Lung microvascular endothelial cell (primary cell): ENCODE measurements at regions not wholly inside any gene's neighbourhood (a gene's known extent, or its start where the extent isn't known, plus 50 kb on each side); places are given as distances from the start of the nearest gene placed in this dataset.
"Not testable (repeated sequence)": the region's sequence is repeated elsewhere in the genome, so short reads cannot be mapped to it uniquely, and the experiment has no call there.

ENCODE experiments used
- DNase-seq, 2 donors: peaks; one replicate each; pipeline versions ENCODE4 v3.0.0 to v3.0.0-alpha.2; 2010; ENCODE audit warnings: low read depth in 2 of 2

DNA sequence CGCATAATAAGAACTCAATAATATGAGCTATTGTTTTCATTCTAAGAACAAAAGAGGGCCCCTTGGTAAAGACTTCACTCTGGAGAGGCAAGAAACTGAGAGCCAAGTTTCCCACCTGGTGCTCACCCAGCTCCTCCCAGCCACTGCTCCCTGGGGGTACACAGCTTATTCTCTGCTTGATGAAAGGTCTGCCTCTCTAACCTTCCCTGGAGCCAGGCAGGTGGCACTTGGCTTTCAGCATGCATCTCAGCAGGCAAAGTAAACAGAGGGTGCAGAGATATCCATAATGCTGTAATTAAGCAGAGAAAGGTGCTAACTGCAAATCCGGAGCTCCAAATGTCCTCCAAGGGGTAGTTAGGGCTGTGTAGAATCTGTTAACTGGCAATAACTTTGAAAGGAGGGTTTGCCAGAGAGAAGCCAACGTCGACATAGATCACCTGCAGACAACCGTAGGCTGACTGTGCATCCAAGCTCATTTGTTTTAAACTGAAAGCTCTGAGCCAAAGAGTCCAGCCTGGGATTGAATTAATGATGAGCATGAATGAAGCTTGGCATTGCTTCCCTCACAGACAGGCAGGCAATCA, 159.6 kb upstream of the PROK2 start:
- DNase-seq: no peak

DNA sequence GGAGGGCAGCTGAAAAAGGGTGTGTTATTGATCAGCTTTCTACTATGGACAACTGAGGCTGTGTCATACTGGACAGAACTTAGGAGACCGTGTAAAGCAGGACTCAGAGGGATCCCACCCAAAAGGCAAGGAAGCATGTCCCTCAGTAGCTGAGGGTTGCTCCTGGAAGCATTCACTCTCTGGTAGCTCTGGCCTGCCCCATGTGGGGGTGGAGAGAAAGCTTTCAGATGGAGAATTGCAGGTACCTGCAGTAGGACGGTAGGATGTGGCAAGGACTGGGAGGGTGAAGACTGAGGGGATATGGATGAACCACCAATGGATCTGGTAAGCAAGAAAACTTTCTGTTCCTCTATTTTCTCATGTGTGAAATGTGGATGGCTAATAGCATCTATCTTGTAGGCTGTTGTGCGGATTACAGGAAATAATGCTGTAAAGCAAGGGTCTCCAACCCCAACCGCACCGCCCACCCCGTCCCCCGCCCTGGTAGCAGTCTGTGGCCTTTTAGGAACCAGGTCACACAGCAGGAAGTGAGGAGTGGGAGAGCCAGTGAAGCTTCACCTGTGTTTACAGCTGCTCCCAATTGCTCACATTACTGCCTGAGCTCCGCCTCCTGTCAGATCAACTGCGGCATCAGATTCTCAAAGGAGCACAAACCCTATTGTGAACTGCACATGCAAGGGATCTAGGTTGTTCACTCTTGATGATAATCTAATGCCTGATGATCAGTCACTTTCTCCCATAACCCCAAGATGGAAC, 157.7 kb upstream of the PROK2 start:
- DNase-seq: no peak

DNA sequence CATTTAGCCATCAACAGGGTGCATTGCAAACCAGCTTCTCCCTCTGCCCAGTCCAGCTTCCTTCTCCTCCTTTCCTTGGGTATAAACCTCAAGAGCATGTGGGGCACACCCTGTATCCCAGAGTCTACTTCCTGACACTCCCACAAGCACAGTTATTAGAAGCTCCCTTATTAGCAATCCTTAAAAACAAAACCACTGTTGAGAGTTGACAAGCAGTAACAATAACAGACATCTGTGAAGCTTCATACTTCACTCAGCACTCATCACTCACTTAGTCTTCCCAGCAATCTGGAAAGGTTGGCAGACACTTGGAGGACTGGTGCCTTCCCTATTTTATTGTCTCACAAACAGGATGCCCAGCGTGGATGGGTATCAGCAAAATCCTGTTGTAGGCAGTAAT, 155.5 kb upstream of the PROK2 start:
- DNase-seq: no peak

DNA sequence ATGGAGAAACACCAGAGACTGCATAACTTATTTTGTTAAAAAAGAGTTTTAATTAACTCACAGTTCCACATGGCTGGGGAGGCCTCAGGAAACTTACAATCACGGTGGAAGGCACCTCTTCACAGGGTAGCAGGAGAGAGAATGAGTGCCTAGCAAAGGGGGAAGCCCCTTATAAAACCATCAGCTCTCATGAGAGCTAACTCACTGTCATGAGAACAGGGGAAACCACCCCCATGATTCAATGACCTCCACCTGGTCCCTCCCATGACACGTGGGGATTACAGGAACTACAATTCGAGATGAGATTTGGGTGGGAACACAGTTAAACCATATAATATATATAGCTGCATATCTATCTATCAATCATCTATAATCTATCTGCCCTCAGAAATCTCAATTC, 153.1 kb upstream of the PROK2 start:
- DNase-seq: not testable (repeated sequence)

DNA sequence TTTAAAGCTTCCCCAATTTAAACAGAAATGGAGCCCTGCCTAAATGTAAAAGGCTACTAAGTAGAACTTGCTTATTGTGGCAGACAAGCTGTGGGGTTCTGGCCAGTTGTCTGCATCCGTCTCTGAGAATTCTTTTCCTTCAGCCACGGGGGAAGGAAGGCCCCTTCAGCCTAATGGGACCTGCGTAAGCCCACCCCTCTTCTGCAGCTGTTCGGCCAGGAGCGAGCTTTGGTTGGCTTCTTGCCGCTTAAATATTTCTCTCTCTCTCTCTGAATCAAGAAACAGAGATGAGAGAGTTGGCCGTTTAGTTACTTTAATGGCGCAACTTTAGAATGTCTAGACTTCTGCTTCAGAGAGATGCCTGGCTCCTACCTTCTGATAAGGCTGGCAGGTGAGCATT, 151.7 kb upstream of the PROK2 start:
- DNase-seq: no peak

DNA sequence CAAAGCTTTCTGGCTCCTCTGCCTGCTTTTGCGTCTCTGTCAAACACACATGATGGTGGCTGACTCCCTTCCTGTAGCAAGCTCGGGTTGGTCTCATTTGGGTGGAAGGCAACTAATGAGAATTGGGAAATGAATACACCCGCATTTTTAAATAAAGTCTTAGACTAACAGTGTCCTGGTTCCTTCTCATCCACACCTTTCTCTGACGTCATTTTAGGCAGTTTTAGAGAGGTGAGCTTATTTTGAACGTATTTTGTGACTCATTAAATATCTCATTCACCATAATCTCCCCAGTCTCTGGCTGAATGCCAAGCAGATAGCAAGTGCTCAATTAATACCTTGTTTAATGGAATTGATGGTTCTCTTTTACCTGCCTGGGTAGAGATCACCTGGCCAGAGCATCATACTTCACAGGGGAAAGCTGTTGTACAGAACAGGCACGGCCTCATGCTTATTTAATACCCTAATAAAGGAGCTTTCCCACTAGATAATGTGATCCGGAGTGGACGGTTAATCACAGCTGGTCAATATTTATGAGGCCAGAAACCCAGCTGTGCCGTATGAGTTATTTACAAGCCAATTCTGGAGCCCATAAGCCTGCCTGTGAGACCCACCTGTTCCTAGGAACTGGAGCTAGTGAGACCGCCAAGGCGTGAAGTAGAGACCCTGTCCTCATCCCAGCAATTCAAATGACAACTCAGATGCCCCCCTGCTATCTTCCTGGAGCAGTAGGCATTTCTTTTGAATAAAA, 149.7 kb upstream of the PROK2 start:
- DNase-seq: no peak

DNA sequence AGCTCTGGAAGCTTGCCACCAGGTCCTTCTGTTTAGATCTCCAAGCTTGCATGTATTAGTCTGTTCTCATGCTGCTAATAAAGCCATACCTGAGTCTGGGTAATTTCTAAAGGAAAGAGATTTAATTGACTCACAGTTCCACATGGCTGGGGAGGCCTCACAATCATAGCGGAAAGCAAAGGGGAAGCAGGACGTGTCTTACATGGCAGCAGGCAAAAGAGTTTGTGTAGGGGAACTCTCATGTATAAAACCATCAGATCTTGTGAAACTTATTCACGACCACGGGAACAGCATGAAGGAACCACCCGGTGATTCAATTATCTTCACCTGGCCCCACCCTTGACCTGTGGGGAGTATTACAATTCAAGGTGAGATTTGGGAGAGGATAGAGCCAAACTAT, 147.0 kb upstream of the PROK2 start:
- no peak for DNase-seq

DNA sequence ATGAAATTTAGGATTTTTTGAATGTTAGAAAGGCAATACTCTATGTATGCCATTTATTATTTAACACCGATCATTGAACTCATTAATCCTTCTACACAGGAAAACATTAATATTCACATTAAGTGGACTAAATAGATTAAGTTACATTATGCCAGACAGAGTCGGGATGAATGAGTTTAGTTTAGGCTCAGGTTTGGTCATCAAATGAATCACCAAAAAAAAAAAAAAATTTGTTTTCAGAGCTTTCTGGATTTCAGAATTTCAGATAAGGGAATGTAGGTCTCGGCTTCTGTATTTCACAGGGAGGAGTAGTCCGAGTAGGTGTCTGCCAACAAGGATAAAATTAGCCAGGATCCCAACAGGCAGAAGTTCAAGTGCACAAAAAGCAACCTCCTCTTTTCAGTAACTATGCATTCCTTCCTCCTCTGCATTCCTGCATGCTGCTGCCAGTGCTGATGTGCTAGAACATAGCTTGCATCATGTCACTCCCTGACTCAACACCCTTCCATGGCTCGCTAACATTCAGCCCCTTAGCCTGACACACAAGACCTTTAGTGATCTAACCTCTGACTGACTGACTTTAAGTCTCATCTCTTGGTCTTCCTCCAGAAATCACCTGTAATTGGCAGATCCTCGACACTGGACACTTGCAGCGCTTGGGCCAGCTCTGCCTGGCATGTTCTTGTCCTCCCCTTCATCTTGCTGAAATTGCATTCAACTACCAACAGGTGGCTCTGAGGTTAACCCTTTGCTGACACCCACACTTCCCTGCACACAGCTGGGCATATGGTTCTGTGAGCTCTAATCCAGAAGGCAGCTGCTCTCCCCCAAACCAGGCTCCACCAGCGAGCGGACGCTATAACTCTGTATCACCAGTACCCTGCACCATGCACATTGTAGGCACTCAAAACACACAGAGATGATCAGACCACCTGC, 145.4 kb upstream of the PROK2 start:
- DNase-seq: peak; percentile 2 to 29

DNA sequence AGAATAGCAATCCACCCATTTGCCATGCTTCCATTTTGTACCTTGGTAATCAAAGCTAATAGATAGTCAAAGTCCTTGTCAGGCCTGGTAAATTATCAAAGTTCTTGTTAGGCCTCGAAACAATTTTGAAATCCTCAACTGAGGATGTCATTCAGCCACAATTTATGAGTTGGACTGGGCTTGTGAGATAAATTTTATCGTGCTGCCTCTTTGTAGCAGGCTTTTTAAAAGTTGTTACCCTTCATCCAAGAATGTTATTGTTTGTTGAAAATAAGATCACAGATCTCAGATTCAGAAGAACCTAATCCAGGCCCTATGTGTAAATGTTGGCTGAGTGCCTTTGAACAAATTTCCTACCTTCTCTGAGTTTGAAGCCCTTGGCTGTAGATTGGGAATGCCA, 143.3 kb upstream of the PROK2 start:
- DNase-seq: no peak

DNA sequence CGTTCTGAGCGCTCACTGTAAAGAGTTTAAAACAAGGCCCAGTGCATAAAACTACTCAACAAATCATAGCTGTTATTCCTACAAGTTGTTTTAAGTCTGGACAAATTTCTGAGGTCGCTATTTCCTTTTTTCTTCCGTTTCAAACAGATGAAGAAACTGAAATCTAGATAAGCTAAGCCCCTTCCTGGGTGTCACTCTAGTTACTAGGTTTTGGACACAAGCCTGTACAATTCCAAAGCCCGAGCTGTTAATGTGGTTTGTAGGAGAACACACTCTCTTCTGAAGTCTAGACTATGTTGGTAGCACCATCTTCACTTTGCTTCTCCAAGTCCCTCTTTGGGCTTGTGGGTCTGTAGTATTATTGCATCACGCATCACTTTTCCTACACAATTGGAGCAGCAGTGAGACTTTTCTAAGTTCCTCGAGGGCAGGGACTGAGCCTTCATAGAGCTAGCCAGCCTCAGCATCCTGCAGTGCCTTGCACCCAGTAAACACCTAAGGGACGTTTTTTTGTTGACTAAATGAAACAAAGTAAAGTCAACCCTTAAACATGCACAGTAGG, 142.6 kb upstream of the PROK2 start:
- DNase-seq: no peak

DNA sequence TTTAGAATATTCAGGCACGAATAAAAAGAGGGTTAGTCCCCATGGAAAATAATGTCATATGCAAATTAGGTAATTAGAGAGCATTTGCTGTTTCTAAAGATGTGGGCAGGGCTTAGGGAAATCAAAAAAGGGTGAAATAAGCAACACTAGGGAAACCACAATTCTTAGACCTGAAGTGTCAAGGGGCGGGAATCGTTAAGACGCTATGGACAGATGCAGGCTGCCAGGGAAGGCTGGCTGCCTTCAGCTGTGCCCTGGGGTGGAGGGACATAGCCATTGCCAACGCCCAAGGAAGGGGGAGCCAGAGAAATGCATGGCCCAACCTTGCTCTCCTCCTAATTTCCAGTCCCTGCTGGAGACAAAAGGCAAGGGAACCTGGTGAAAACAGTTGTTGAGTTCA, 141.7 kb upstream of the PROK2 start:
- DNase-seq: no peak

DNA sequence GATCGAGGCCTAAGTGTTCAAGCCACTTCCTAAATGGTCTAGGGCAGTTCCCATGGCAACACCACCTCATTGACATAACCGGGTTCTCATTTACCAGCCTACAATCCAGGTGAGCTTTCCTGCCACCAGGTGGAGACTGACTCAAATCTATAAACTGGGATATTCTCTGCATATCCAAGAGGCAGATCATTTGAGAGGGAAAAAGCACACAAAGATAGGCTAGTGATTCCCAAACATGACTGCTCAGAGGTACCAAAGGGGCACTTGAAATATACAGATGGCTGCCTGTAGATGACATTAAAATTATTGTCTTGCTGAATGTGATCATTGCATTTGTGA, 141.3 kb upstream of the PROK2 start:
- DNase-seq: peak; percentile 1 to 50

DNA sequence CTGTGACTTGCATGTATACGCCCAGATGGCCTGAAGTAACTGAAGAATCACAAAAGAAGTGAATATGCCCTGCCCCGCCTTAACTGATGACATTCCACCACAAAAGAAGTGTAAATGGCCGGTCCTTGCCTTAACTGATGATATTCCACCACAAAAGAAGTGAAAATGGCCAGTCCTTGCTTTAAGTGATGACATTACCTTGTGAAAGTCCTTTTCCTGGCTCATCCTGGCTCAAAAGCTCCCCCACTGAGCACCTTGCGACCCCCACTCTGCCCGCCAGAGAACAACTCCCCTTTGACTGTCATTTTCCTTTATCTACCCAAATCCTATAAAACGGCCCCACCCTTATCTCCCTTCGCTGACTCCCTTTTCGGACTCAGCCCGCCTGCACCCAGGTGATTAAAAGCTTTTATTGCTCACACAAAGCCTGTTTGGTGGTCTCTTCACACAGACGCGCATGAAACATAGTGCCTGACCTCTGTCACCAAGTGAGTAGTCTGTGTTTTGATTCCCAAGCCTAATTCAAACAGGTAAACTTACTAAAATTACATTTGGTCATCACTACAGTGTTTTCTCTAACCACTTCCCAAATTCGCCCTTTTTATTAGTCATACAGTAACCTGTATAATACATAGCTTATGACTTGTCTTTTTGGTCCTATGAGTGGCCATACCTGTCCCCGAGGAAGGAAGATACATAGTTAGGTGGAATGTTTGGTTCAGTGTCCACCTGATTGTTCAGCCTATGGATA, 140.7 kb upstream of the PROK2 start:
- not testable (repeated sequence) for DNase-seq

DNA sequence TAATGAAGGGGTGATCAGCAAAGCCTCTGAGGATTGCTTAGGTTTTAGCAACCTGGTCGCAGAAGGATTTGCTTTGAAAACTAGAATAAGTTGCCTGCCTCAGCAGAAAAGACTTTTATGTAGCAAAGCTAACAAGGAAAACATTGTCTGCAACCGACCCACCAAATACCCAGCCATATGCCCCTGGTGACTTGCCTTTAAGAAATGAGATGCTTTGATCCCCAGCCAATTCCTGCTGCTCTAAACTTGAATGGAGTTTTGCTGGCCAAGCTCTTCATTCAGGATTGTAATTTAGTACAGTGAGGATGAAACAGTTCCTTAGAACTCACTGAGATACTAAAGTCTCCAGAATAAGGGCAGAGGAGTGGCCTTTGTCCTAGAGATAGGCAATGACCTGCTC, 139.8 kb upstream of the PROK2 start:
- no peak for DNase-seq

DNA sequence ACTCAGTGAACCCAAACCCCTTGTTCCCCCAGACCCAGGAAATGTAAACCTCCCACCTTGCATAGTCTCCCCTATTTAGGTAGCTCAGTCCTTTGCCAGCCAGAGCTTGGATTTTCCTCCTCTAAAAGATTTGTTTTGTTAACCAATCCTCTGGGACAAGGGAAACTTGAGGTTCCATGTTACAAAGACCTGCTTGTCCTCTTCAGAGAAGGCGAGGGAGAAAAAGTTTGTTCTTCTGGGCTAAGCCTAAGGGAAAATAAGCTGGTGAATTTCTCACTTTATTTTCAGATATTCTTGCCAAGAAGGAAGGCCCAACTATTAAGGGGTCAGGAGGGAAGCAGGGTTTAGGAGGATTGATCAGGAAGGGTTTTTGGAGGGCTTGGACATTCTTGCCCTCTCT, 136.1 kb upstream of the PROK2 start:
- no peak for DNase-seq

DNA sequence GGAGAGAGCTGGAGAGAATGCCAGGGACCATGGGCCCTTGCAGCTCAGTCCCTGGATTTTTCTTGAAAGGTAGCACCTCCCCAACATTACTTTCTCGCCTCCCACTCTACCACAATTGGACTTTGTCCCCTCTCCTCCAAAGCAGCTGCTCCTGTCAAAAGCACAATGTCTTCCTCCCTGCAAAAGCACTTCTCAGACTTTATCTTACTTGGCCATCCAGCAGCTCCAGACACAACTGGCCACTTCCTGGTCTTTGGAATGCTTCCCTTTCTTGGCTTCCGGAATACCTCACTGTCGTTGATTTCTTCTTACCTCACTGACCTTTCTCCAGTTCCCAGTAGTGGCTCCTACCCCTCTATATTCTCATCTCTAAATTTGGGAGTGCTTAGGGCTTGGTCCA, 134.6 kb upstream of the PROK2 start:
- no peak for DNase-seq

DNA sequence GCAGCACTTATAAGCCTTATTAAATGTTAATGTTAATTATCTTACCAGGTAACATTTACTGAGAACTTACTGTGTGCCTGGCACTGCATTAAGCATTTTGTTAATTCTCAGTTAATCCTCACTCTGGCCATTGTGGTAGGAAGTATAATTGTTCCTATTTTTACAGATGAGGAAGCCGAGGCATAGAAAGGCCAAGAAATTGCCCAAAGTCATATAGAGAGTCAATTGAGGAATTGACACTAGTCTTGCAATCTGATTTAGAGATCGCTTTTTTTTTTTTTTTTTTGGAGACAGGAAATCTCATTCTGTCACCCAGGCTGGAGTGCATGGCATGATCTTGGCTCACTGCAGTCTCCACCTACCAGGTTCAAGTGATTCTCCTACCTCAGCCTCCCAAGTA, 132.6 kb upstream of the PROK2 start:
- no peak for DNase-seq

DNA sequence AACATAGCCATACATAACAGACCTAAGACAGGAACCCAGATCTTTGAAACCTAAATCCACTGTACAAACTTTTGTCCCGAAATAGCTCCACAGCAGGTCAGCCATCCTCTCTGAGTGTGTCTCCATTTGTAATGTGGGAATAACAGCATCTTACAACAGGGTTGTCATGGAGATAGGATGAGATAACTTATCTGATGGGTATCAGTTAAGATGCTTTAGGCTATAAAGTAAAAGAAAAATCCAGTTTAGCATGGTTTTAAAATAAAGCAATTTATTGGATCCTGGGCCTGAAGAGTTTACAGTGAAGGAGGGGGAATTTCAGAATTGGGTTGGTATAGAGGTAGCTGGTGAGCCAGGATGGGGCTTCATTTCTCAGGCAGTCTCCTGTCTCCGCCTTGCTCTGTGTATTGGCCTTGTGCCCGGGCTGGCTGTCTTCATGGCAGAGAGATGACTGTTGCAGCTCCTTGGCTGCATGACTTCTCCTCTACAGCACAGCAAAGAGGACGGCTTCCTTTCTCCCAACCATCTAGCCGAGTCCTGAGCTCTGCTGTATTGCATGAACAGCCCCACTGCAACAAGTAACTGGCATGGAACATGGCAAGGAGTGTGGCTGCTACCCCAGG, 131.9 kb upstream of the PROK2 start:
- no peak for DNase-seq

DNA sequence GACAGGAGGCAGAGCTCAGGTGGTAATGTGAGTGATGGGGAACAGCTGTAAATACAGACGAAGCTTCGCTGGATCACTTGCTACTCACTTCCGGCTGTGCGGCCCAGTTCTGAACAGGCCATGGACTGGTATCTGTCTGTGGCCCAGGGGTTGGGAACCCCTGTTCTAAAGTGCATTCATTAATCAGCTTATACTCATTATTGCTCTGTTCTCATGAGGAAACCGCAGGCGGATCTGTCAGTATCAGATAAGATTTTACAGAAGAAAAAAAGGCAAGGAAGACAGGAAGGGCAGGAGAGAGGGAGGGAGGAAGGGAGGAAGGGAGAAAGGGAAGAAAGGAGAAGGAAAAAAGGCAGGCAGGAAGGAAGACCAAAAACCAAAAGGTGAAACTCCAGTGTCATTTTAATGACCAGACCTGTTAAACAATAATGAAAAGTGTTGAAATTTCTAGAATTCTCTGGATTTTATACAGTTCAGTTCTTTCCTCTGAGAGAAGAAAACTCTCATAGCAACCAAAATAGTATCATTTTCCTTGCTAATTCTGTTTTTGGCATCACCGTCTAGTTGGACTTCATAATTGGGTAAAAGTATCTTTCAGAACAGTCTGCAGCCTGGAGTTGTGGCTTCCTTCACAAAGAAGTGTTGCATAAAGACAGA, 128.0 kb upstream of the PROK2 start:
- no peak for DNase-seq

DNA sequence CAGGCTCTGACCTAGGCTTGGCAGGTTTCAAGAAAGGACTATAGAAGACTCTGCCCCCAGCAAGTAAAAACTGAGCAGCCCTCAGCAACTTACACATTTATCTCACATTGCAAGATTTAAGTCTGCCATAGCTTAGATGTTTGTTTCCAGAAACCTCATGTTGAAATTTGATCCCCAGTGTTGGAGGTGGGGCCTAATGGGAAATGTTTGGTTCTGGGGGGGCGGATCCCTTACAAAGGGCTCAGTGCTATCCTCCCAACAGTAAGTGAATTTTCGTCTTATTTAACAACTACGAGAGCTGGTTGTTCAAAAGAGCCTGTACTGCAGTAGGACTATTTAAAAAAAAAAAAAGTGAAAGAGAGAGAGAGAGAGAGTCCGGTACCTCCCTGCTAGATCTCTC, 125.2 kb upstream of the PROK2 start:
- no peak for DNase-seq
